ENCODE measurements at regions not wholly inside any gene's neighbourhood (a gene's known extent, or its start where the extent isn't known, plus 50 kb on each side); places are given as distances from the start of the nearest gene placed in this dataset.

GRCh38 chr15:66894986-66895780, 170.2 kb upstream of the SMAD3 start:
- no peak for TF ChIP-seq CTCF (conservative IDR thresholded peaks at IDR 0.05; ENCODE audit: low read length)
- TF ChIP-seq EZH2phosphoT487 (IDR thresholded peaks at IDR 0.05; ENCODE audit: borderline replicate concordance, low read depth, low read length), result no peak

All from OCI-LY7 (cell line).